Breast epithelium (tissue), 4 donors: ENCODE measurements at regions not wholly inside any gene's neighbourhood (a gene's known extent, or its start where the extent isn't known, plus 50 kb on each side); places are given as distances from the start of the nearest gene placed in this dataset.
"Not testable (repeated sequence)": the region's sequence is repeated elsewhere in the genome, so short reads cannot be mapped to it uniquely, and the experiment has no call there.

Source experiments
- DNase-seq, 2 donors: peaks; one replicate each; pipeline ENCODE4 v3.0.0-alpha.2; 2019; ENCODE audit warnings: low spot score in 2 of 2
- H3K27ac ChIP-seq, 2 donors: fragments of 200-600 bp; sonication (generic) in 1 of 2; one replicate each; pipeline ENCODE4 v1.5.1; 2016 to 2019; ENCODE audit warnings: mild to moderate bottlenecking in 1 of 2
- H3K27me3 ChIP-seq, 2 donors: fragments of 200-600 bp; sonication (generic) in 1 of 2; one replicate each; pipeline versions ENCODE4 v1.5.1 to v1.6.0; 2017 to 2019; ENCODE audit warnings: control low read depth in 1 of 2, mild to moderate bottlenecking in 1 of 2
- H3K36me3 ChIP-seq: fragments of 200-600 bp; one replicate; pipeline ENCODE4 v1.5.1; 2019
- H3K4me1 ChIP-seq, 2 donors: fragments of 200-600 bp; sonication (generic); one replicate each; pipeline ENCODE4 v1.5.1; 2016 to 2019; ENCODE audit warnings: control low read depth in 1 of 2
- H3K4me3 ChIP-seq, 3 donors: fragments of 200-600 bp; sonication (generic); 1 replicate in 2 of 3; 2 replicates in 1 of 3; pipeline ENCODE4 v1.5.1; 2016 to 2019; ENCODE audit warnings: mild to moderate bottlenecking in 3 of 3, moderate library complexity in 2 of 3
- H3K9me3 ChIP-seq, 2 donors: fragments of 200-600 bp; sonication (generic) in 1 of 2; one replicate each; pipeline ENCODE4 v1.5.1; 2016 to 2019; ENCODE audit warnings: control low read depth in 1 of 2
- POLR2A ChIP-seq: fragments of 450-650 bp; IDR thresholded peaks from one replicate; pipeline ENCODE4 v1.6.1; 2016; ENCODE audit warnings: antibody characterized with exemption, mild to moderate bottlenecking, moderate library complexity
- POLR2AphosphoS5 ChIP-seq, 3 donors: sonication (generic); formaldehyde crosslinking; IDR thresholded peaks; one replicate each; pipeline ENCODE4 v1.6.1; 2017; ENCODE audit warnings: antibody characterized with exemption in 3 of 3
- intact Hi-C: fragments of 100-400 bp; cut with DNase I; formaldehyde crosslinking; loops from one replicate; pipeline ENCODE4 v1.15.1; 2023; ENCODE audit warnings: low total_unique reads
- TF ChIP-seq, protein P1 (sequence below), 3 donors: fragments of 450-650 bp; IDR thresholded peaks; one replicate each; pipeline ENCODE4 v1.5.1; 2016 to 2017; ENCODE audit warnings: antibody characterized with exemption in 3 of 3, mild to moderate bottlenecking in 3 of 3, moderate library complexity in 3 of 3

GRCh38 chr12:25315388-25315787, 64.7 kb upstream of the KRAS start:
- intact Hi-C loops: no loop called here
- Histone ChIP-seq H3K4me1 (no peaks in the 10 kb centered on the region), H3K27me3 (no peaks in the 10 kb centered on the region), H3K4me3 (no peak overlapping the region), H3K9me3 (no peaks in the 10 kb centered on the region), H3K36me3 (no peaks in the 10 kb centered on the region), H3K27ac (no peak overlapping the region)
- DNase-seq: no peak
- no peak for TF ChIP-seq POLR2A
- TF ChIP-seq POLR2AphosphoS5 (IDR thresholded peaks at IDR 0.05): no peak
- TF ChIP-seq, protein P1, sequence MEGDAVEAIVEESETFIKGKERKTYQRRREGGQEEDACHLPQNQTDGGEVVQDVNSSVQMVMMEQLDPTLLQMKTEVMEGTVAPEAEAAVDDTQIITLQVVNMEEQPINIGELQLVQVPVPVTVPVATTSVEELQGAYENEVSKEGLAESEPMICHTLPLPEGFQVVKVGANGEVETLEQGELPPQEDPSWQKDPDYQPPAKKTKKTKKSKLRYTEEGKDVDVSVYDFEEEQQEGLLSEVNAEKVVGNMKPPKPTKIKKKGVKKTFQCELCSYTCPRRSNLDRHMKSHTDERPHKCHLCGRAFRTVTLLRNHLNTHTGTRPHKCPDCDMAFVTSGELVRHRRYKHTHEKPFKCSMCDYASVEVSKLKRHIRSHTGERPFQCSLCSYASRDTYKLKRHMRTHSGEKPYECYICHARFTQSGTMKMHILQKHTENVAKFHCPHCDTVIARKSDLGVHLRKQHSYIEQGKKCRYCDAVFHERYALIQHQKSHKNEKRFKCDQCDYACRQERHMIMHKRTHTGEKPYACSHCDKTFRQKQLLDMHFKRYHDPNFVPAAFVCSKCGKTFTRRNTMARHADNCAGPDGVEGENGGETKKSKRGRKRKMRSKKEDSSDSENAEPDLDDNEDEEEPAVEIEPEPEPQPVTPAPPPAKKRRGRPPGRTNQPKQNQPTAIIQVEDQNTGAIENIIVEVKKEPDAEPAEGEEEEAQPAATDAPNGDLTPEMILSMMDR (IDR thresholded peaks at IDR 0.05): no peak

DNA sequence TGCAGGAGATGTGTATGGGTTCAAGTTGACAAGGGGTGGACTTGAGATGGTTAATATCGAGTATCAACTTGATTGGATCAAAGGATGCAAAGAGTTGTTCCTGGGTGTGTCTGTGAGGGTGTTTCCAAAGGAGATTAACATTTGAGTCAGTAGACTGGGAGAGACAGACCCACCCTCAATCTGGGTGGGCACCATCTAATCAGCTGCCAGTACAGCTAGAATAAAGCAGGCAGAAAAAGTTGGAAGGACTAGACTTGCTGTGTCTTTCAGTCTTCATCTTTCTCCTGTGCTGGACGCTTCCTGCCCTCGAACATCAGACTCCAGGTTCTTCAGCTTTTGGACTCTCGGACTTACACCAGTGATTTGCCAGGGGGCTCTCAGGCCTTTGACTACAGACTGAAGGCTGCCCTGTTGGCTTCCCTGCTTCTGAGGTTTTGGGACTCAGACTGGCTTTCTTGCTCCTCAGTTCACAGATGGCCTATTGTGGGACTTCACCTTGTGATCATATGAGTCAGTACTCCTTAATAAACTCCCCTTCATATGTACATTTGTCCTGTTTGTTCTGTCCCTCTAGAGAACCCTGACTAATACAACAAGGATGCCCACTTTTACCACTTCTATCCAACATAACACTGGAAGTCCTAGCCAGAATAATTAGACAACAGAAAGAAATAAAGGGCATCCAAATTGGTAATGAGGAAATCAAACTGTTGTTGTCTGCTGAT, 62.7 kb upstream of the KRAS start:
- H3K4me3 ChIP-seq, H3K36me3 ChIP-seq, H3K27ac ChIP-seq, DNase-seq, H3K4me1 ChIP-seq, H3K27me3 ChIP-seq, H3K9me3 ChIP-seq, intact Hi-C loops: not testable (repeated sequence)

- H3K9me3 ChIP-seq: no peaks in the 10 kb centered on the region
- intact Hi-C loops: no loop called here
- H3K27ac ChIP-seq: no peak overlapping the region
- DNase-seq: no peak
- H3K4me3 ChIP-seq: no peak overlapping the region
- H3K27me3 ChIP-seq: no peaks in the 10 kb centered on the region
- TF ChIP-seq, protein P1 (IDR thresholded peaks at IDR 0.05): no peak
- TF ChIP-seq POLR2AphosphoS5 (IDR thresholded peaks at IDR 0.05) (no peak), POLR2A (no peak)
- H3K36me3 ChIP-seq: no peaks in the 10 kb centered on the region
- H3K4me1 ChIP-seq: no peaks in the 10 kb centered on the region
Measured at GRCh38 chr12:25311506-25311905, 60.8 kb upstream of the KRAS start.

DNA sequence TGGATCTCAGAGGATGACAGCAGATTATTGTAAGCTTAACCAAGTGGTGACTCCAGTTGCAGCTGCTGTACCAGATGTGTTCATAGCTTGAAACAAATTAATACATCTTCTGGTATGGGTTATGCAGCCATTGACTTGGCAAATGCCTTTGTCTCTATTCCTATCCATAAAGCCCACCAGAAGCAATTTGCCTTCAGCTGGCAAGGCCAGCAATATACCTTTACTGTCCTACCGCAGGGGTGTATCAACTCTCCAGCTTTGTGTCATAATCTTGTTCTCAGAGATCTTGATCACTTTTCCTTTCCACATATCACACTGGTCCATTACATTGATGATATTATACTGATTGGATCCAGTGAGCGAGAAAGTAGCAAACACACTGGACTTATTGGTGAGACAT, 59.3 kb upstream of the KRAS start:
- H3K9me3 ChIP-seq, H3K4me1 ChIP-seq, DNase-seq, H3K4me3 ChIP-seq, H3K27ac ChIP-seq, intact Hi-C loops, H3K36me3 ChIP-seq, H3K27me3 ChIP-seq: not testable (repeated sequence)

DNA sequence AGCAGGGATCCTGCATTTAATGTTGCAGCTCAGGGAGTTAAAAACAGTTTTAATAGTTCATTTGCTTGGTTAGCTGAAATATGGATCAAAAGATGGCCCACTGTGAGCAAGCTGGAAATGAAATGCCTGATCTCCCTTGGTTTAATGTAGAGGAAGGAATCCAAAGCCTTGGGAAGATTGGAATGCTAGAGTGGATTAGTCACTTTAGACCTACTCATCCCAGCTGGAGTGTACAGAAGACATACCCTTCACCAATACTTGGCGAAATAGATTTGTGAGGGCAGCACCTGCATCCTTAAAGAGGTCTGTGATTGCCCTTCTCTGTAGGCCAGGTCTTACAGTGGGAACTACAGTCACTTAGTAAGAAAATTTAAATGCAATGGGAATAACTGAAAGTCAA, 58.0 kb upstream of the KRAS start:
- H3K9me3 ChIP-seq: no peaks in the 10 kb centered on the region
- no peak overlapping the region for H3K27ac ChIP-seq
- DNase-seq: no peak
- intact Hi-C loops: no loop called here
- no peak for TF ChIP-seq POLR2A
- TF ChIP-seq POLR2AphosphoS5 (IDR thresholded peaks at IDR 0.05): no peak
- no peak overlapping the region for H3K4me3 ChIP-seq
- no peaks in the 10 kb centered on the region for H3K27me3 ChIP-seq
- H3K36me3 ChIP-seq: no peaks in the 10 kb centered on the region
- H3K4me1 ChIP-seq: no peaks in the 10 kb centered on the region

DNA sequence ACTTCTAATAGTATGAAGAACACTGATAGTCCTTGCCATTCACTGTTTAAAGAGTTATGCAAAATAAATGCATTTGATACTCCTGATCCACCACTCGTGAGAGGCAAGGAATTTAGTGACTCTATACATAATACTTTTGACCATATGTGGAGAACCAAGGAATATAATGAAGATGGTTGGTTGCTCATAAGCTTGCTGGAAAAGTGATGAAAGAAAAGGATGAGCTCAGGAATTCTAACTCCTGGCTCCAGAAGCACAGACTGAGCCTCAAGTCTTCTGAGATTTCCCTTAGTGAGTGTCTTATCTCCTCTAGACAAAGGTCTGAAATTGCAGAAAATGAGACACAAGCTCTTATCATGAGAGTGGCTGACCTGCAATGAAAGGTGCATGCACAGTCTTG, 57.1 kb upstream of the KRAS start:
- Histone ChIP-seq H3K27me3 (no peaks in the 10 kb centered on the region), H3K36me3 (no peaks in the 10 kb centered on the region), H3K27ac (no peak overlapping the region), H3K9me3 (no peaks in the 10 kb centered on the region), H3K4me1 (no peaks in the 10 kb centered on the region), H3K4me3 (no peak overlapping the region)
- DNase-seq: no peak
- intact Hi-C loops: no loop called here
- no peak for TF ChIP-seq POLR2AphosphoS5 (IDR thresholded peaks at IDR 0.05)
- TF ChIP-seq, protein P1 (IDR thresholded peaks at IDR 0.05): no peak
- no peak for TF ChIP-seq POLR2A

DNA sequence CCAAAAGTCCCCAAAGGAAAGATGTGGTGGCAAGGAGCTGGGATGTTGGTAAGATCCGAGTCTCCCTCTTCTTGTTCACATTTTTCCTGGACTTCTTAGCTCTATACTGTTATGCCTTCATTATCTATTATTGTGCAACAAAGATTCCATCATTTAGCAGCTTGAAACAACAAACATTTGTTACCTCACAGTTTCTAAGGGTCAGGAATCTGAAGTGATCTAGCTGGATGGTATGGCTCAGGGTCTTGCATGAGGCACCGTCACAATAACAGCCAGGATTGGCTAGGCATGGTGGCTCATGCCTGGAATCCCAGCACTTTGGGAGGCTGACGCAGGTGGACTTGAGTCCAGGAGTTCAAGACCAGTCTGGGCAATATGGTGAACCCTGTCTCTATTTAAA, 51.1 kb upstream of the KRAS start:
- intact Hi-C loops: no loop called here
- no peaks in the 10 kb centered on the region for H3K4me1 ChIP-seq
- H3K4me3 ChIP-seq: no peak overlapping the region
- TF ChIP-seq POLR2A: no peak
- no peak for TF ChIP-seq POLR2AphosphoS5 (IDR thresholded peaks at IDR 0.05)
- TF ChIP-seq, protein P1 (IDR thresholded peaks at IDR 0.05): no peak
- H3K27me3 ChIP-seq: no peaks in the 10 kb centered on the region
- no peak overlapping the region for H3K27ac ChIP-seq
- DNase-seq: no peak
- H3K36me3 ChIP-seq: no peaks in the 10 kb centered on the region
- no peaks in the 10 kb centered on the region for H3K9me3 ChIP-seq
